NCI-H345 (cell line): ENCODE measurements at regions not wholly inside any gene's neighbourhood (a gene's known extent, or its start where the extent isn't known, plus 50 kb on each side); places are given as distances from the start of the nearest gene placed in this dataset.

Experiments
- DNase-seq: peaks from one replicate; lab custom pipeline; 2025; lab: John Stamatoyannopoulos, UW

- no peak for DNase-seq
Measured at GRCh38 chr7:7118822-7119221, 63.5 kb upstream of the C1GALT1 start.

- DNase-seq, result no peak
Measured at GRCh38 chr7:7119729-7120128, 62.6 kb upstream of the C1GALT1 start.

GRCh38 chr7:7122033-7122478 is 60.3 kb upstream of the C1GALT1 start:
- DNase-seq, result no peak

- no peak for DNase-seq
Measured at GRCh38 chr7:7122701-7123281, 59.6 kb upstream of the C1GALT1 start.

GRCh38 chr7:7125963-7126362 is 56.4 kb upstream of the C1GALT1 start:
- DNase-seq, result no peak

- DNase-seq, result no peak
Measured at GRCh38 chr7:7127773-7128172, 54.6 kb upstream of the C1GALT1 start.

GRCh38 chr7:7129381-7129780 is 53.0 kb upstream of the C1GALT1 start:
- no peak for DNase-seq

GRCh38 chr7:7131273-7131672 is 51.1 kb upstream of the C1GALT1 start:
- DNase-seq, result no peak
